Astrocyte (in vitro differentiated cells and primary cell): ENCODE measurements at regions not wholly inside any gene's neighbourhood (a gene's known extent, or its start where the extent isn't known, plus 50 kb on each side); places are given as distances from the start of the nearest gene placed in this dataset.

Experiments used
- CTCF ChIP-seq: IDR thresholded peaks from 2 replicates; pipeline ENCODE4 v1.5.1; 2011; ENCODE audit warnings: low read depth, mild to moderate bottlenecking, inconsistent platforms, low read length, moderate library complexity; ENCODE audit not compliant: insufficient read depth
- EZH2 ChIP-seq: IDR thresholded peaks from 2 replicates; pipeline ENCODE4 v1.6.1; 2012; ENCODE audit warnings: mild to moderate bottlenecking, low read length, inconsistent platforms; ENCODE audit not compliant: insufficient read depth

DNA sequence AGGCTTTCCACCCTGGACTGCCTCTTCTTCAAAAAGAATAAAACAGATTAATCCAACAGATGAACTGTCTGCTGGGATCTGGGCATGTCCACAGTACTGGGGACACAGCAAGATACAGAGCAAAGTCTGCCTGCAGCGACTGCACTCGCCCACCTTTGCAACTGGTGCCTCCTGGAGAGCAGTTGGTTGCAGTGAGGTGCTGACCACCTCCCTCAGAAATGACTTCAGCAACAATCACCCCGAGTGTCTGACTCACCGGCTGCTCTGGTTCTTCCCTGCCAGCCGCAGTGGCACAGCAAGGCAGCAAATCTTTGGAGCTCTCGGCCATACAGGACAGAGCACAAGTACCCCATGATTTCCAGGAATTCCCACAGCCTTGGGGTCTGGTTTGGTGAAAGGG, 179.7 kb downstream of the ANAPC1 start:
- TF ChIP-seq CTCF = no peak
- TF ChIP-seq EZH2 = no peak
